ENCODE measurements at regions not wholly inside any gene's neighbourhood (a gene's known extent, or its start where the extent isn't known, plus 50 kb on each side); places are given as distances from the start of the nearest gene placed in this dataset.
"Not testable (repeated sequence)": the region's sequence is repeated elsewhere in the genome, so short reads cannot be mapped to it uniquely, and the experiment has no call there.

- no peak for DNase-seq (ENCODE audit: low spot score)
- TF ChIP-seq CTCF (IDR thresholded peaks at IDR 0.05; ENCODE audit: extremely low read depth, insufficient read depth, missing control alignments): no peak
- in situ Hi-C loops (cut with MboI; ENCODE audit: low pct_unique_long_range_greater_than_20kb, low sequenced_read_pairs, unreplicated experiment): no loop called here
Observed at GRCh38 chr6:85751374-85752055, 108.8 kb upstream of the SYNCRIP start.

GRCh38 chr6:85750146-85750545, 107.5 kb upstream of the SYNCRIP start:
- DNase-seq (ENCODE audit: low spot score); in situ Hi-C loops (cut with MboI; ENCODE audit: low pct_unique_long_range_greater_than_20kb, low sequenced_read_pairs, unreplicated experiment): not testable (repeated sequence)

- no peak for TF ChIP-seq CTCF (IDR thresholded peaks at IDR 0.05; ENCODE audit: extremely low read depth, insufficient read depth, missing control alignments)
- no peak for DNase-seq (ENCODE audit: low spot score)
- in situ Hi-C loops (cut with MboI; ENCODE audit: low pct_unique_long_range_greater_than_20kb, low sequenced_read_pairs, unreplicated experiment): no loop called here
Observed at GRCh38 chr6:85749236-85749635, 106.5 kb upstream of the SYNCRIP start.

- TF ChIP-seq CTCF (IDR thresholded peaks at IDR 0.05; ENCODE audit: extremely low read depth, insufficient read depth, missing control alignments): no peak
- no peak for DNase-seq (ENCODE audit: low spot score)
- in situ Hi-C loops (cut with MboI; ENCODE audit: low pct_unique_long_range_greater_than_20kb, low sequenced_read_pairs, unreplicated experiment): no loop called here
Observed at GRCh38 chr6:85747666-85748065, 105.0 kb upstream of the SYNCRIP start.

- TF ChIP-seq CTCF (IDR thresholded peaks at IDR 0.05; ENCODE audit: extremely low read depth, insufficient read depth, missing control alignments): no peak
- in situ Hi-C loops (cut with MboI; ENCODE audit: low pct_unique_long_range_greater_than_20kb, low sequenced_read_pairs, unreplicated experiment): no loop called here
- DNase-seq (ENCODE audit: low spot score): no peak
Observed at GRCh38 chr6:85747093-85747492, 104.4 kb upstream of the SYNCRIP start.

- no peak for TF ChIP-seq CTCF (IDR thresholded peaks at IDR 0.05; ENCODE audit: extremely low read depth, insufficient read depth, missing control alignments)
- in situ Hi-C loops (cut with MboI; ENCODE audit: low pct_unique_long_range_greater_than_20kb, low sequenced_read_pairs, unreplicated experiment): no loop called here
Observed at GRCh38 chr6:85744433-85744970, 101.8 kb upstream of the SYNCRIP start.

GRCh38 chr6:85726206-85726605, 83.5 kb upstream of the SYNCRIP start:
- in situ Hi-C loops (cut with MboI; ENCODE audit: low pct_unique_long_range_greater_than_20kb, low sequenced_read_pairs, unreplicated experiment): no loop called here
- TF ChIP-seq CTCF (IDR thresholded peaks at IDR 0.05; ENCODE audit: extremely low read depth, insufficient read depth, missing control alignments): no peak
- DNase-seq (ENCODE audit: low spot score): no peak

More at GRCh38 chr6:85744433-85744970, 101.8 kb upstream of the SYNCRIP start:
- no peak for DNase-seq (ENCODE audit: low spot score)
